CD4-positive, alpha-beta memory T cell (primary cell): ENCODE measurements at regions not wholly inside any gene's neighbourhood (a gene's known extent, or its start where the extent isn't known, plus 50 kb on each side); places are given as distances from the start of the nearest gene placed in this dataset.
"Not testable (repeated sequence)": the region's sequence is repeated elsewhere in the genome, so short reads cannot be mapped to it uniquely, and the experiment has no call there.

Source experiments
- CTCF ChIA-PET: fragments of 350-600 bp; sonication (Branson Sonifier 250); formaldehyde crosslinking; loops from one replicate; lab custom pipeline; 2021; ENCODE audit warnings: inconsistent platforms; ENCODE audit not compliant: partially characterized antibody; lab: Charles Lee
- POLR2A ChIA-PET: fragments of 350-600 bp; sonication (Branson Sonifier 250); formaldehyde crosslinking; loops from one replicate; lab custom pipeline; 2021; ENCODE audit not compliant: partially characterized antibody; lab: Charles Lee
- DNase-seq, 5 donors: peaks; one replicate each; pipeline versions ENCODE4 v3.0.0 to v3.0.0-alpha.2; 2020 to 2022; ENCODE audit warnings: mixed read lengths in 1 of 5
- H3K27ac ChIP-seq: one replicate; pipeline ENCODE4 v1.7.0; 2013; ENCODE audit warnings: low read depth, low read length
- H3K27me3 ChIP-seq: 2 replicates; pipeline ENCODE4 v1.7.0; 2013; ENCODE audit warnings: mild to moderate bottlenecking, low read length, moderate library complexity; ENCODE audit not compliant: insufficient read depth
- H3K36me3 ChIP-seq: 2 replicates; pipeline ENCODE4 v1.7.0; 2013; ENCODE audit warnings: mild to moderate bottlenecking, low read length, moderate library complexity; ENCODE audit not compliant: insufficient read depth
- H3K4me1 ChIP-seq: 2 replicates; pipeline ENCODE4 v1.7.0; 2013; ENCODE audit warnings: mild to moderate bottlenecking, low read length, moderate library complexity; ENCODE audit not compliant: insufficient read depth
- H3K4me3 ChIP-seq, 2 donors: one replicate each; pipeline ENCODE4 v1.7.0; 2013; ENCODE audit warnings: low read length in 2 of 2, mild to moderate bottlenecking in 1 of 2
- H3K9me3 ChIP-seq, 2 donors: one replicate each; pipeline ENCODE4 v1.7.0; 2013; ENCODE audit warnings: low read length in 2 of 2, control low read depth in 1 of 2; ENCODE audit not compliant: control insufficient read depth in 1 of 2
- H3K27ac Mint-ChIP-seq, 7 donors: one replicate each; pipeline ENCODE4 v1.8.0; 2020 to 2021; ENCODE audit warnings: mixed read lengths in 7 of 7, mild to moderate bottlenecking in 6 of 7, inconsistent platforms in 3 of 7, moderate library complexity in 3 of 7
- H3K27me3 Mint-ChIP-seq, 2 donors: one replicate each; pipeline ENCODE4 v1.8.0; 2020 to 2021; ENCODE audit warnings: mixed read lengths in 2 of 2
- H3K36me3 Mint-ChIP-seq, 2 donors: one replicate each; pipeline ENCODE4 v1.8.0; 2020 to 2021; ENCODE audit warnings: mixed read lengths in 2 of 2, inconsistent platforms in 1 of 2, mild to moderate bottlenecking in 1 of 2
- H3K4me1 Mint-ChIP-seq, 4 donors: one replicate each; pipeline ENCODE4 v1.8.0; 2020 to 2021; ENCODE audit warnings: mixed read lengths in 4 of 4, mild to moderate bottlenecking in 1 of 4
- H3K4me3 Mint-ChIP-seq, 8 donors: one replicate each; pipeline ENCODE4 v1.8.0; 2020 to 2021; ENCODE audit warnings: mixed read lengths in 8 of 8, mild to moderate bottlenecking in 7 of 8, moderate library complexity in 6 of 8, inconsistent platforms in 3 of 8
- H3K9me3 Mint-ChIP-seq, 8 donors: one replicate each; pipeline ENCODE4 v1.8.0; 2020 to 2021; ENCODE audit warnings: mixed read lengths in 8 of 8, mild to moderate bottlenecking in 5 of 8, inconsistent platforms in 3 of 8, moderate library complexity in 1 of 8
- intact Hi-C: fragments of 100-400 bp; cut with micrococcal nuclease; formaldehyde crosslinking; loops from one replicate; pipeline ENCODE4 v1.15.1; 2023

- H3K27me3 Mint-ChIP-seq, result peaks cover 2 to 3% of the 10 kb centered on the region in 2 donors
- peaks cover 0 to 2% (median 0%) of the 10 kb centered on the region in 4 donors for H3K4me1 Mint-ChIP-seq
- H3K4me3 Mint-ChIP-seq, result no peak overlapping the region
- Histone ChIP-seq H3K4me1 (no peaks in the 10 kb centered on the region), H3K36me3 (no peaks in the 10 kb centered on the region), H3K9me3 (no peaks in the 10 kb centered on the region), H3K27ac (no peak overlapping the region), H3K4me3 (no peak overlapping the region), H3K27me3 (no peaks in the 10 kb centered on the region)
- intact Hi-C loops, result no loop called here
- DNase-seq, result no peak
- no peak overlapping the region for H3K27ac Mint-ChIP-seq
- H3K9me3 Mint-ChIP-seq, result peaks cover 0 to 8% (median 2%) of the 10 kb centered on the region in 8 donors
- ChIA-PET POLR2A (no interaction called here), CTCF (no interaction called here)
- no peaks in the 10 kb centered on the region for H3K36me3 Mint-ChIP-seq
Measured at GRCh38 chr3:81816473-81817250, 55.2 kb upstream of the GBE1 start.

DNA sequence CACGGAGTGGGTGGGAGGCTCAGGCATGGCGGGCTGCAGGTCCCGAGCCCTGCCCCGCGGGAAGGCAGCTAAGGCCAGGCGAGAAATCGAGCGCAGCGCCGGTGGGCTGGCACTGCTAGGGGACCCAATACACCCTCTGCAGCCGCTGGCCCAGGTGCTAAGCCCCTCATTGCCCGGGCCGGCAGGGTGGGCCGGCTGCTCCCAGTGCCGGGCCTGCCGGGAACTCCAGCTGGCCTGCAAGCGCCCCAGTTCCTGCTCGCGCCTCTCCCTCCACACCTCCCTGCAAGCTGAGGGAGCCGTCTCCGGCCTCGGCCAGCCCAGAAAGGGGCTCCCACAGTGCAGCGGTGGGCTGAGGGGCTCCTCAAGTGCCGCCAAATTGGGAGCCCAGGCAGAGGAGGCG, 50.7 kb upstream of the GBE1 start:
- H3K4me3 Mint-ChIP-seq, H3K4me1 ChIP-seq, H3K36me3 Mint-ChIP-seq, DNase-seq, H3K27me3 Mint-ChIP-seq, CTCF ChIA-PET, H3K27me3 ChIP-seq, intact Hi-C loops, H3K9me3 Mint-ChIP-seq, H3K36me3 ChIP-seq, H3K27ac ChIP-seq, H3K9me3 ChIP-seq, H3K4me1 Mint-ChIP-seq, H3K4me3 ChIP-seq, POLR2A ChIA-PET, H3K27ac Mint-ChIP-seq: not testable (repeated sequence)
